ENCODE measurements at regions not wholly inside any gene's neighbourhood (a gene's known extent, or its start where the extent isn't known, plus 50 kb on each side); places are given as distances from the start of the nearest gene placed in this dataset.

DNA sequence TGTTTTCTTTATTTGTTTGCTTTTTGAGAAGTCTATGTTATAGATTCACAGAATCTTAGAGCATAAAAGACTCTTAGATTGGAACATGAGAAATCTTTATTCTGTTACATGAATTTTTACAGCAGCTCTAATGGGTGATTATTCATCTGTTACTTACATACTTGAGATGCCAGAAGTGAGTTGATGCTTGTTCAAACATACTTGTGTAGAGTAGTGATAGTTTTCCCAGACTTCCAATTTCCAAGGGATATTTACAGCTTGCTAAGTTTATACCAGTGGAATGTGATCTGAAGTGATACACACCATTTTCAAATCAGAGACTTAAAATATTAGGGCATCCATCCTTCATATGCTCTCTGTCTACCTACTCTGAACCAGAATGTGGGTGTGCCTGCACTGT lies 252.9 kb upstream of the SMIM31 start:
- H4K20me1 ChIP-seq (ENCODE audit: insufficient read depth, low read length), result no peaks in the 10 kb centered on the region
- no peak overlapping the region for H3K27ac ChIP-seq (ENCODE audit: low read length)
- peak overlapping the region; percentile 14 for H3K4me2 ChIP-seq (ENCODE audit: low read length)
- H3K4me1 ChIP-seq (ENCODE audit: low read length), result peaks cover 11% of the 10 kb centered on the region
- TF ChIP-seq EZH2phosphoT487 (IDR thresholded peaks at IDR 0.05; ENCODE audit: low read depth), result no peak
- no peak for TF ChIP-seq CTCF (IDR thresholded peaks at IDR 0.05; ENCODE audit: low read depth, low read length)
- H3K79me2 ChIP-seq (ENCODE audit: low read length), result no peaks in the 10 kb centered on the region
- H3K9me3 ChIP-seq (ENCODE audit: insufficient read depth, low read length), result no peaks in the 10 kb centered on the region
- no peak overlapping the region for H3K9ac ChIP-seq (ENCODE audit: low read length)
- no peaks in the 10 kb centered on the region for H3K36me3 ChIP-seq (replicated peaks; ENCODE audit: low read depth, low read length)
- H2AFZ ChIP-seq (ENCODE audit: low read depth, low read length), result peak overlapping the region; percentile 33
- no peaks in the 10 kb centered on the region for H3K27me3 ChIP-seq (ENCODE audit: low read depth, low read length)
- no peak overlapping the region for H3K4me3 ChIP-seq (ENCODE audit: low read length)

- Histone ChIP-seq H3K36me3 (replicated peaks; ENCODE audit: low read depth, low read length) (no peaks in the 10 kb centered on the region), H3K79me2 (ENCODE audit: low read length) (no peaks in the 10 kb centered on the region), H3K4me2 (ENCODE audit: low read length) (no peak overlapping the region), H3K4me3 (ENCODE audit: low read length) (no peak overlapping the region), H3K9me3 (ENCODE audit: insufficient read depth, low read length) (no peaks in the 10 kb centered on the region), H2AFZ (ENCODE audit: low read depth, low read length) (no peak overlapping the region), H3K27me3 (ENCODE audit: low read depth, low read length) (no peaks in the 10 kb centered on the region), H3K27ac (ENCODE audit: low read length) (no peak overlapping the region), H4K20me1 (ENCODE audit: insufficient read depth, low read length) (no peaks in the 10 kb centered on the region), H3K9ac (ENCODE audit: low read length) (no peak overlapping the region), H3K4me1 (ENCODE audit: low read length) (peaks cover 20% of the 10 kb centered on the region)
- TF ChIP-seq EZH2phosphoT487 (IDR thresholded peaks at IDR 0.05; ENCODE audit: low read depth) (no peak), CTCF (IDR thresholded peaks at IDR 0.05; ENCODE audit: low read depth, low read length) (no peak)
Measured at GRCh38 chr4:164503874-164504273, 250.1 kb upstream of the SMIM31 start.

GRCh38 chr4:164508097-164508496 lies 245.8 kb upstream of the SMIM31 start:
- no peaks in the 10 kb centered on the region for H3K27me3 ChIP-seq (ENCODE audit: low read depth, low read length)
- H3K9me3 ChIP-seq (ENCODE audit: insufficient read depth, low read length), result no peaks in the 10 kb centered on the region
- no peaks in the 10 kb centered on the region for H3K79me2 ChIP-seq (ENCODE audit: low read length)
- no peak overlapping the region for H3K4me2 ChIP-seq (ENCODE audit: low read length)
- no peak overlapping the region for H2AFZ ChIP-seq (ENCODE audit: low read depth, low read length)
- H3K27ac ChIP-seq (ENCODE audit: low read length), result no peak overlapping the region
- peaks cover 20% of the 10 kb centered on the region for H3K4me1 ChIP-seq (ENCODE audit: low read length)
- H3K9ac ChIP-seq (ENCODE audit: low read length), result no peak overlapping the region
- H3K4me3 ChIP-seq (ENCODE audit: low read length), result no peak overlapping the region
- H4K20me1 ChIP-seq (ENCODE audit: insufficient read depth, low read length), result no peaks in the 10 kb centered on the region
- TF ChIP-seq EZH2phosphoT487 (IDR thresholded peaks at IDR 0.05; ENCODE audit: low read depth), result no peak
- no peak for TF ChIP-seq CTCF (IDR thresholded peaks at IDR 0.05; ENCODE audit: low read depth, low read length)
- no peaks in the 10 kb centered on the region for H3K36me3 ChIP-seq (replicated peaks; ENCODE audit: low read depth, low read length)

DNA sequence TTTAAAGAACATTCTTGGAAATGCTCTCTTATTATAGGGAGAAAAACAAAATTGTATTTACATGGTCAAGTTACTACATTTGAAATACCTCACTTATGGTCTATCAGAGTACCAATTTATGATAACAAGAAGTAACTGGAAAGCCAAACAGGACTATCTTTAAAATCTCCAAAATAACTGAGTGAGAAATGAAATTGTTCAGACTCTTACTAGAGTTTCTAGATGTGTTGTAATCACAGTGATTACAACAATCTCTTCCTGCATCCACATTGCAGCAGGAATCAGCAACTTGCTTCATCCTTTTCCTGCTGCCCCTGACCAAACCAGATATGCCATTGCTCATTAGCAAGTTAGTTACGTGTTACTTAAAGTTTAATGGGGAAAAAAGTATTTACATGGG lies 245.2 kb upstream of the SMIM31 start:
- no peak overlapping the region for H2AFZ ChIP-seq (ENCODE audit: low read depth, low read length)
- H3K36me3 ChIP-seq (replicated peaks; ENCODE audit: low read depth, low read length), result no peaks in the 10 kb centered on the region
- no peak overlapping the region for H3K9ac ChIP-seq (ENCODE audit: low read length)
- no peaks in the 10 kb centered on the region for H3K79me2 ChIP-seq (ENCODE audit: low read length)
- no peaks in the 10 kb centered on the region for H4K20me1 ChIP-seq (ENCODE audit: insufficient read depth, low read length)
- H3K4me1 ChIP-seq (ENCODE audit: low read length), result peaks cover 26% of the 10 kb centered on the region
- H3K4me3 ChIP-seq (ENCODE audit: low read length), result no peak overlapping the region
- H3K27me3 ChIP-seq (ENCODE audit: low read depth, low read length), result no peaks in the 10 kb centered on the region
- no peaks in the 10 kb centered on the region for H3K9me3 ChIP-seq (ENCODE audit: insufficient read depth, low read length)
- H3K27ac ChIP-seq (ENCODE audit: low read length), result no peak overlapping the region
- no peak overlapping the region for H3K4me2 ChIP-seq (ENCODE audit: low read length)
- TF ChIP-seq EZH2phosphoT487 (IDR thresholded peaks at IDR 0.05; ENCODE audit: low read depth), result no peak
- TF ChIP-seq CTCF (IDR thresholded peaks at IDR 0.05; ENCODE audit: low read depth, low read length), result no peak

Data from OCI-LY3 (cell line).